Activated naive CD4-positive, alpha-beta T cell treated with anti-CD3 and anti-CD28 coated beads, Interleukin-2, amount 50 U/mL, for 16 hours (primary cell): ENCODE measurements at regions not wholly inside any gene's neighbourhood (a gene's known extent, or its start where the extent isn't known, plus 50 kb on each side); places are given as distances from the start of the nearest gene placed in this dataset.
"Not testable (repeated sequence)": the region's sequence is repeated elsewhere in the genome, so short reads cannot be mapped to it uniquely, and the experiment has no call there.

Source experiments
- DNase-seq: peaks from one replicate; pipeline ENCODE4 v3.0.0-alpha.2; 2020

GRCh38 chrX:41005445-41005992 is 79.7 kb upstream of the USP9X start:
- no peak for DNase-seq

DNA sequence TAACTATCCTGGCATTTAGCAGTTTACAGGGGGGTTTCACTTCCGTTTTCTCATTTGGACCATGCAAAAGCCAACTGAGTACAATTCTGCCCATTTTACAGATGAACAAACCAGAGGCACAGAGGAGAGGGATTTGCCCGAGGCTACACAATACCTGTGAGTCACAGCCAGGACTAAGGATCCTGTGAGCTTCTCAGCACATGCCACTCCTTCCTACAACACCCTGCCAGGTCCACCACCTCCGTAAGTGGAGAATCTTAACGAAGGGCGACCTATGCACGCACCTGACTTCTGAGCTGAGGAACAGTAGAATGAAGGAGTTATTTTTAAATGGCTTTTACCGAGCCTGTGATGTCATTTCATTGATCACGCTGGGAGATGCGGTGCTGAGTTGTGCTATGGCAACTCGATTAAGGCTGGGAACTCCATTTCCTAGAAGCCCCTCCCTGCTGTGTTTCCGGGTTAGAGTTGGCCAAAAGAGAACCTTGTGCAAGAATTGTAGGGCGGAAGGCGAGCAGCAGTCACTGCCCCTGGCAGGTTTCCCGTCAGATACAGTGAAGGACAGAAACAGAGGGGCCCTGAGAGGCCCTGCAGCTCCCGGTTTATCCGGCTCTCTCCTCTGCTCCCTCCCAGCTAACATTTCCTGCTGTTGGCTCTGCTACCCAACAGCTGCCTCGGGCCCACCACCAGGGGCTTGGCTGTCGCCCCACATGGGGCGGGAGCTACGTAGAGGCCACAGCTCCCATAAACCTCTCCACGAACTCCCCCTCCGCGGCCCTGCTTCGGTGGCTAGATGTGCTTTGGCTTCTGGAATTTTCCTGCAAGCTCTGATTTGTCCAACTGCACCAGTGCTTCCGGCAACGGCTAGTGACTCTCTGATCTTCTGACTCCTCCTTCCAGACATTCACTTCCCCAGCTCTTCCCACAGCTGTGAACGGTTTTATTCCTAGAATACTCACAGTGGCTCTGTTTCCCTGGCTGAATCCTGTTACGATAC is 75.1 kb upstream of the USP9X start:
- DNase-seq: peak; percentile 31

GRCh38 chrX:41014776-41015360 is 70.4 kb upstream of the USP9X start:
- DNase-seq: no peak

DNA sequence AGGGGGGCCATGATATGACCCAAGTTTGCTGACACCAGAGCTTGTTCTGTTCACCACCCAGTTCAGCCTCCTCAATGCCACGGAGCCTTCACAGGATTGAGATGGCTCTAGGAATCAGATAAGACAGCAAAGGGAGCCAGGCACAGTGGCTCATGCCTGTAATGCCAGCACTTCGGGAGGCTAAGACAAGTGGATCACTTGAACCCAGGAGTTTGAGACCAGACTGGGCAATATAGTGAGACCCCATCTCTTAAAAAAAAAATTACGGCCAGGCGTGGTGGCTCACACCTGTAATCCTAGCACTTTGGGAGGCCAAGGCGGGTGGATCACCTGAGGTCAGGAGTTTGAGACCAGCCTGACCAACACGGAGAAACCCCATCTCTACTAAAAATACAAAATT is 67.5 kb upstream of the USP9X start:
- DNase-seq: not testable (repeated sequence)

GRCh38 chrX:41018391-41019040 is 66.7 kb upstream of the USP9X start:
- not testable (repeated sequence) for DNase-seq

DNA sequence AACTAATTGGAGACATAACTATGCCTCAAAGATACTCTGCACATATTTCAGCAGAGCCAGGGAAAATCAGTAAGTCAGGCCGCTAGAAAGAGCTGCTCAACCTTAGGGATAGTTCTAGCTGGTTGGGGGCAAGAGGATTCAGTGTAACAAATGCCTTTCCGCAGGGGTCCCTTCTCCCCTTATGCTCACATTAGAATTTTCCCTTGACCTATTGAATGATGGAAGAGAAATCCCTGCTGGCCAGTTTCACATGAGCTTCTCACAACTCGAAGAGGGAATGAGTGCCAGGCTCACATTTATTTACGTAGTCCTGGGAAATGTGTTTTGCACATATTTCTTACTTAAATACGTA is 66.2 kb upstream of the USP9X start:
- no peak for DNase-seq

DNA sequence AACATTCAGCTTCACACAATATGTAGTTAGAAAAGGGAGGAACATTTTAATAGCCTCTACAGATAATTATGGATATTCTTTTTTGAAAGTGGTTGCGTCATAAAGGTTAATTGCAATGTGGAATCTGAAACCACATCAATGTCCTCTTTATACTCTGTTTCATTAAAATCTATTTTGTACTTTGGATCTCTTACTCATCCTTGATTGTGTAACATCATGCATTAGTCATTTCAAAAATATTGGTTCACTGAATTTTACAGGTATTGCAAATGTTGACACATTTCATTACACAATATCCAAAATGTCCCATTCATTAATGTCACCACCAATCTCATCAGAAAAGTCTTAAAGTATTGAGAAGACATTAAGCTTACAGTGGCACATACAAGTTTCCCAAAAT is 62.7 kb upstream of the USP9X start:
- no peak for DNase-seq

DNA sequence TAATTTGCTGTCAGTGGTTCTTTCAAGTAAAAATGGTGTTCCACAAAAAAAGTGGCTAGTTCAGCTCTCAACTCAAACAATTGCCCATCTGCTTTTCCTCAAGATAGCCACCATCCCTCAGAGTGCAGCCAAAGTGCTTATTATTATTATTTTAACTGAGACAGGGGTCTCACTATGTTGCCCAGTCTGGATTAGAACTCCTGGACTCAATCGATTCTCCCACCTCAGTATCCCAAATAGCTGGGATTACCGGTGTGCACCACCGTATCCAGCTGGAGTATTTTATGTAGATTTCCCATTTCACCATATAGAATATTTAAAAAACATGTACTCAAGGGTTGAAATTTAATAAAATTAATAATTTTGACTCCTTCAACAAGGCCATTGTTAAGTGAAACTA is 62.1 kb upstream of the USP9X start:
- DNase-seq: no peak

DNA sequence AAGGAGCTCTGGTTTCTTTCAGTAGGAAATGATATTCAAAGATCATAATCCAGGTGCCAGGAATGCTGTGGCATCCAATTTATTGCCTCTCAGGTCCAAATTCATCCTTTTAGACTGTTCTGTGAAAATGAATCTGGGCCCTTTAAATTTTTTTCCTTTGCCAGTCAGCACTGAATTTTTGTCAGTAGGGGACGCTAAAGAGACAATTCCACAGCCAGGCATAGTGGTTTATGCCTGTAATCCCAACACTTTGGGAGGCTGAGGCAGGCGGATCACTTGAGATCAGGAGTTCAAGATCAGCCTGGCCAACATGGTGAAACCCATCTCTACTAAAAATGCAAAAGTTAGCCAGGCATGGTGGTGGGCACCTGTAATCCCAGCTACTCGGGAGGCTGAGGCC is 60.9 kb upstream of the USP9X start:
- not testable (repeated sequence) for DNase-seq

GRCh38 chrX:41024755-41025154 is 60.5 kb upstream of the USP9X start:
- no peak for DNase-seq

- no peak for DNase-seq
Measured at GRCh38 chrX:41025926-41026701, 59.1 kb upstream of the USP9X start.

GRCh38 chrX:41026702-41027078 is 58.6 kb upstream of the USP9X start:
- no peak for DNase-seq

DNA sequence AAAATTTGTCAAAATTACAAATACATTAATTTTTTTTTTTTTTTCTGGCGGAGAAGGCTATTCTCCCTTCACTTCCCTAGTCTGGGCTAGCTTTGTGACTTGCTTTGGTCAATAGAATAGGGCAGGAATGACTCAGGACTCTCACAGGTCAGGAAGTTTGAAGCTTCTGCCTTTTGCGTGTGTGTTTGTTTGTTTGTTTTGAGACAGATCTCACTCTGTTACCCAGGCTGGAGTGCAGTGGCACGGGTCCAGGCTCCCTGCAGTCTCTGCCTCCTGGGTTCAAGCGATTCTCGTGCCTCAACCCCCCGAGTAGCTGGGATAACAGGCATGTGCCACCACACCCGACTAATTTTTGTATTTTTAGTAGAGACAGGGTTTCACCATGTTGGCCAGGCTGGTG is 55.9 kb upstream of the USP9X start:
- no peak for DNase-seq

DNA sequence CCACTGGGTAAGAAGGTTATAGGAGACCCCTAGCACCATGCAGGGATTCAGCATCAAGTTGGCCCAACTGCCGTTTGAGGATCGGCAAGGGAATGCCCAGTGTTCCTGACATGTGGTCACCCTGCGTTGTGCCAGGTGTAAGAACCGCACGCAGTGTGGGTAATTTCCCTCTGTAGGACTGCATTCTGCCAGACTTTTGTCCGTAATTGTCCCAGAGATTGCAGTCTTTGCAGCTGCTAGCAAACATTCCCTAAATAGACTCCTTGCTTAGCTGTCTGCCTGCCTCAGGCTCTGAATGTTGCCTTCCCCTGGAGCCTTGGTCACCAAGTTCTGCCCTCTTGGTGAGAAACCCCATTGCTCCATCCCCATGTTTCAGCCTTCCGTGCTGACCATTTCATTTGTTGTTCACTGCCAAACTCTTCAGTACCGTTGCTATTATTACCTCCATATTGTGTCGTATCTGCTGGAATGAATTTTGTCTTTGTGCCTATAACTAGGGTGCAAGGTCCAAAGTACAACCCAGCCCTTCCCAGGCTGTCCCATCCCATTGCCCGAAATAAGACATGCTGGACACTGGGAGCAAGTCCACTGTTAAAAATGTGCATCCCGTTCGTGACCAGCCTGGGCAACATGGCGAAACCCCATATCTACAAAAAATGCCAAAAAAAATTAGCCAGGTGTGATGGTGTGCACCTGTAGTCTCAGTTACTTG is 53.8 kb upstream of the USP9X start:
- no peak for DNase-seq

DNA sequence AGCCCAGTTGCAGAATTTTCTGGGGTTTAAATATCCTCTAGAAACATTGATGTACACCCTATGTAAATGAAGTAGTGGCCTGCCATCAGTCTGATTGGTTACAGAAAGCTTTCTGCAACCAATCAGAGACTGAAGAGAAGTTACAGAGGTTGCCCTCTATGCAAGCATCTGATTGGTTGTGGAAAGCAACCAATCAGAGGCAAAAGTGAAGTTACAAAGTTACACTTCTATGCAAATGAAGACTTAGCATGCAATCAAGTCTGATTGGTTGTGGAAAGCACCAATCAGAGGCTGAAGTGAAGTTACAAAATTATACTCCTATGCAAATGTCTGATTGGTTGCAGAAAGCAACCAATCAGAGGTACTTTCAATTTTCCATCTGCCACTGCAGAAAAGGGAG is 51.9 kb upstream of the USP9X start:
- no peak for DNase-seq

- not testable (repeated sequence) for DNase-seq
Measured at GRCh38 chrX:41034902-41035301, 50.3 kb upstream of the USP9X start.
